GM19395 (cell line): ENCODE measurements at regions not wholly inside any gene's neighbourhood (a gene's known extent, or its start where the extent isn't known, plus 50 kb on each side); places are given as distances from the start of the nearest gene placed in this dataset.

Experiments used
- ATAC-seq: cut with Tn5 transposase; IDR thresholded peaks from one replicate; pipeline ENCODE4 v1.9.1; 2021; ENCODE audit warnings: mild to moderate bottlenecking, moderate library complexity; ENCODE audit not compliant: unreplicated experiment

- no peak for ATAC-seq
Observed at GRCh38 chr6:23339268-23339667, 769.9 kb downstream of the HDGFL1 start.

GRCh38 chr6:23340271-23340670, 770.9 kb downstream of the HDGFL1 start:
- no peak for ATAC-seq

GRCh38 chr6:23343610-23344306, 774.4 kb downstream of the HDGFL1 start:
- ATAC-seq = no peak

GRCh38 chr6:23348185-23348584, 777.8 kb upstream of the NRSN1 start:
- no peak for ATAC-seq

GRCh38 chr6:23349521-23350147, 776.4 kb upstream of the NRSN1 start:
- no peak for ATAC-seq

GRCh38 chr6:23350752-23351453, 775.1 kb upstream of the NRSN1 start:
- no peak for ATAC-seq

GRCh38 chr6:23354004-23354403, 772.0 kb upstream of the NRSN1 start:
- no peak for ATAC-seq

GRCh38 chr6:23357185-23357766, 768.7 kb upstream of the NRSN1 start:
- ATAC-seq = no peak

GRCh38 chr6:23365732-23366131, 760.3 kb upstream of the NRSN1 start:
- no peak for ATAC-seq

GRCh38 chr6:23367311-23367710, 758.7 kb upstream of the NRSN1 start:
- no peak for ATAC-seq

GRCh38 chr6:23368557-23368956, 757.5 kb upstream of the NRSN1 start:
- no peak for ATAC-seq

GRCh38 chr6:23370051-23370450, 756.0 kb upstream of the NRSN1 start:
- ATAC-seq = no peak

GRCh38 chr6:23371132-23371915, 754.7 kb upstream of the NRSN1 start:
- no peak for ATAC-seq

GRCh38 chr6:23377830-23378229, 748.2 kb upstream of the NRSN1 start:
- no peak for ATAC-seq

- no peak for ATAC-seq
Observed at GRCh38 chr6:23380465-23380864, 745.5 kb upstream of the NRSN1 start.

- ATAC-seq = no peak
Observed at GRCh38 chr6:23388086-23388783, 737.8 kb upstream of the NRSN1 start.

GRCh38 chr6:23389386-23389785, 736.6 kb upstream of the NRSN1 start:
- no peak for ATAC-seq

GRCh38 chr6:23390221-23390620, 735.8 kb upstream of the NRSN1 start:
- ATAC-seq = no peak

- ATAC-seq = no peak
Observed at GRCh38 chr6:23394681-23395080, 731.3 kb upstream of the NRSN1 start.

- no peak for ATAC-seq
Observed at GRCh38 chr6:23395381-23395780, 730.6 kb upstream of the NRSN1 start.
